ENCODE measurements at regions not wholly inside any gene's neighbourhood (a gene's known extent, or its start where the extent isn't known, plus 50 kb on each side); places are given as distances from the start of the nearest gene placed in this dataset.

- H3K36me3 Mint-ChIP-seq (ENCODE audit: low read depth) = no peaks in the 10 kb centered on the region
- no peak overlapping the region for H3K4me3 Mint-ChIP-seq (ENCODE audit: unreplicated experiment)
- H3K27me3 Mint-ChIP-seq (ENCODE audit: low read depth) = no peaks in the 10 kb centered on the region
- no peak overlapping the region for H3K27ac Mint-ChIP-seq (ENCODE audit: unreplicated experiment)
- TF ChIP-seq CTCF (IDR thresholded peaks at IDR 0.05) = no peak
- H3K4me1 Mint-ChIP-seq (ENCODE audit: low read depth) = no peaks in the 10 kb centered on the region
- H3K9me3 Mint-ChIP-seq (ENCODE audit: low read depth) = peaks cover 50% of the 10 kb centered on the region
- DNase-seq (ENCODE audit: low spot score) = no peak
Observed at GRCh38 chr16:5907544-5907943, 809.9 kb upstream of the EEF2KMT start.

- no peak for TF ChIP-seq CTCF (IDR thresholded peaks at IDR 0.05)
- Mint-ChIP-seq H3K4me3 (ENCODE audit: unreplicated experiment) (no peak overlapping the region), H3K4me1 (ENCODE audit: low read depth) (no peaks in the 10 kb centered on the region), H3K27ac (ENCODE audit: unreplicated experiment) (no peak overlapping the region), H3K9me3 (ENCODE audit: low read depth) (peaks cover 49% of the 10 kb centered on the region), H3K27me3 (ENCODE audit: low read depth) (no peaks in the 10 kb centered on the region), H3K36me3 (ENCODE audit: low read depth) (no peaks in the 10 kb centered on the region)
- DNase-seq (ENCODE audit: low spot score) = no peak
Observed at GRCh38 chr16:5906351-5906750, 808.8 kb upstream of the EEF2KMT start.

DNA sequence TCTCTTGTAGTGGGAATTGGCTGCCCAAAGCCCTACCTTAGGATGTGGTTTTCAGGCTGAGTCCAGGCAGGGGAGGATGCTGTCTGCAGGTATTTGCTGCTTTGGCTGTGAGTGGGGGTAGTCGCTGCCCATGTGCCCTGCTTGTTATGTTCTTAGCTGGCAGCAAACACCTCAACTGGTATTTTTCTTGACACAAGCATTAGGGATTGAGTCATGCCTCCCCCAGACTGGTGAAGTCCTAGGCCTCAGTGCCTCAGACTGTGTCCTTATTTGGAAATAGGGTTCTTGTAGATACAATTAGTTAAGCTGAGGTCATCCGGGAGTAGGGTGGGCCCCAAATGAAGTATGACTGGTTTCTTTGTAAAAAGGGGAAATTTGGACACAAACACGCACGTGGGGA lies 808.3 kb upstream of the EEF2KMT start:
- H3K4me1 Mint-ChIP-seq (ENCODE audit: low read depth) = no peaks in the 10 kb centered on the region
- H3K27ac Mint-ChIP-seq (ENCODE audit: unreplicated experiment) = no peak overlapping the region
- no peak for DNase-seq (ENCODE audit: low spot score)
- no peak overlapping the region for H3K4me3 Mint-ChIP-seq (ENCODE audit: unreplicated experiment)
- H3K9me3 Mint-ChIP-seq (ENCODE audit: low read depth) = peaks cover 49% of the 10 kb centered on the region
- no peak for TF ChIP-seq CTCF (IDR thresholded peaks at IDR 0.05)
- no peaks in the 10 kb centered on the region for H3K27me3 Mint-ChIP-seq (ENCODE audit: low read depth)
- H3K36me3 Mint-ChIP-seq (ENCODE audit: low read depth) = no peaks in the 10 kb centered on the region

DNA sequence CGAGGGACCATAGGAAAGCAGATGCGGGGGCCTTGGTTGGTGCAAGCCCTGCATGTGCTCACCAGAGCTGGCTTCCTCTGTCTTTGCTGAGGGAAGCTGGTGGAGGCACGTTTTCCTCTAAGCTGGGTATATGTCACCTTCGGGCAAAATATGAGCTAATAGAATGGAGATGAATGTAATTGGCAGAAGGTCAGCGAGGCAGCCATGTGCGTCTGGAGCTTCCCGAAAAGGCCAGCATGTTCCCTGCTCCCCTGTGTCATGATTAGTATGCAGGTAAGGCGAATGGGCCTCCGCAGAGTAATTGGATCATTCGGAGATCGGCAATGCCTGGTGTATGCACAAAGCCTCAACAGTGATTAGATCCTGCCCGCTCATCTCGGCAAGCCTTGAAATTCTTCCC lies 806.2 kb upstream of the EEF2KMT start:
- peaks cover 55% of the 10 kb centered on the region for H3K9me3 Mint-ChIP-seq (ENCODE audit: low read depth)

DNA sequence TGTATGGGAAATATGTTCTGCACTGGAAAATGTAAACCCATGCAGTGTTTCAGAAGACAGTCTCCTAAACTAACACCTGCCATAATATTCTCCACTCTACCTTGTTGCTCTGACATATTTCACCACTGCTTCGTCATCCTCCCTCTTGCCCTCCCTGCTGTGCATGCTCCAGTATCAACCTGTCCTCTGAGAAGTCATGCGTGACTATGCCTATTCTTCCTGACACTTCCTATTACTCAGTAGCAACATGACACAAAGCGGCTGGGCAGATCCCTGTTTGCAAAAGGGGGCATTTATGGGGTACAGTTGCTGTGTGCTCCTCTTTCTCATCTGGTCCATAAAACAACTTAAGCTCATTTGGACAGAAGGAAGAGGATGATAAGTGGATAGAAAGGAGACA lies 805.6 kb upstream of the EEF2KMT start:
- Mint-ChIP-seq H3K27ac (ENCODE audit: unreplicated experiment) (no peak overlapping the region), H3K4me1 (ENCODE audit: low read depth) (no peaks in the 10 kb centered on the region), H3K27me3 (ENCODE audit: low read depth) (no peaks in the 10 kb centered on the region), H3K4me3 (ENCODE audit: unreplicated experiment) (no peak overlapping the region), H3K36me3 (ENCODE audit: low read depth) (peaks cover 2% of the 10 kb centered on the region), H3K9me3 (ENCODE audit: low read depth) (peaks cover 57% of the 10 kb centered on the region)
- no peak for DNase-seq (ENCODE audit: low spot score)
- no peak for TF ChIP-seq CTCF (IDR thresholded peaks at IDR 0.05)

More for the DNA sequence above, 806.2 kb upstream of the EEF2KMT start:
- Mint-ChIP-seq H3K27me3 (ENCODE audit: low read depth) (no peaks in the 10 kb centered on the region), H3K27ac (ENCODE audit: unreplicated experiment) (no peak overlapping the region), H3K4me3 (ENCODE audit: unreplicated experiment) (no peak overlapping the region), H3K4me1 (ENCODE audit: low read depth) (no peaks in the 10 kb centered on the region), H3K36me3 (ENCODE audit: low read depth) (peaks cover 2% of the 10 kb centered on the region)
- TF ChIP-seq CTCF (IDR thresholded peaks at IDR 0.05) = no peak
- DNase-seq (ENCODE audit: low spot score) = no peak

Measured in chondrocyte (in vitro differentiated cells).